WTC11 (cell line): ENCODE measurements at regions not wholly inside any gene's neighbourhood (a gene's known extent, or its start where the extent isn't known, plus 50 kb on each side); places are given as distances from the start of the nearest gene placed in this dataset.

Experiments used
- ETV6 ChIP-seq: sonication (generic); formaldehyde crosslinking; IDR thresholded peaks from 2 replicates; pipeline ENCODE4 v1.8.1; 2022; ENCODE audit warnings: mild to moderate bottlenecking, missing genetic modification reagents
- TEAD1 ChIP-seq: sonication (generic); formaldehyde crosslinking; IDR thresholded peaks from 2 replicates; pipeline ENCODE4 v1.8.0; 2022; ENCODE audit warnings: mild to moderate bottlenecking, missing genetic modification reagents
- TF ChIP-seq, protein P1 (sequence below): sonication (generic); formaldehyde crosslinking; IDR thresholded peaks from 2 replicates; pipeline ENCODE4 v1.8.1; 2023; ENCODE audit warnings: mild to moderate bottlenecking, moderate library complexity, missing genetic modification reagents

DNA sequence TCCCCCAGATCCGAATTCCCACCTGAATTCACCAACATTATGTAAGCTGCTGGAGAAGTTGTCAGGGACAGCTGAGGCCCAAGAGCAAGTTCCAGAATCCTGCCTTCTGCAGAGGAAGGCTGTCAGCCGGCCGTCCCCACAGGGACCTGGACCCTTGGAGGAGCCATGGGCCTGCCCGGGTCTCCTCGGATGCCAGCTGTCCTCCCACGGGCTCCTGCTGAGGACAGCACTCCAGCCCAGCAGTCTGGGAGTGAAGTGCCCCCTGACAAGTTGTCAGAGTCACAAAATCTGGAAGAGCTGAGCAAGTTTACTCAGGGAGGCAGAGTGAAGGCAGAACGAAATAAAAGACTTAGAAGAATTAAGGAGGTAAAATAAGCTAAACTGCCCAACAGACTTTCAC lies 192.5 kb upstream of the DAPK1 start:
- TF ChIP-seq, protein P1, sequence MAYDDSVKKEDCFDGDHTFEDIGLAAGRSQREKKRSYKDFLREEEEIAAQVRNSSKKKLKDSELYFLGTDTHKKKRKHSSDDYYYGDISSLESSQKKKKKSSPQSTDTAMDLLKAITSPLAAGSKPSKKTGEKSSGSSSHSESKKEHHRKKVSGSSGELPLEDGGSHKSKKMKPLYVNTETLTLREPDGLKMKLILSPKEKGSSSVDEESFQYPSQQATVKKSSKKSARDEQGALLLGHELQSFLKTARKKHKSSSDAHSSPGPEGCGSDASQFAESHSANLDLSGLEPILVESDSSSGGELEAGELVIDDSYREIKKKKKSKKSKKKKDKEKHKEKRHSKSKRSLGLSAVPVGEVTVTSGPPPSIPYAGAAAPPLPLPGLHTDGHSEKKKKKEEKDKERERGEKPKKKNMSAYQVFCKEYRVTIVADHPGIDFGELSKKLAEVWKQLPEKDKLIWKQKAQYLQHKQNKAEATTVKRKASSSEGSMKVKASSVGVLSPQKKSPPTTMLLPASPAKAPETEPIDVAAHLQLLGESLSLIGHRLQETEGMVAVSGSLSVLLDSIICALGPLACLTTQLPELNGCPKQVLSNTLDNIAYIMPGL (CRISPR knock-in tag), result no peak
- TF ChIP-seq ETV6 (no peak), TEAD1 (CRISPR knock-in tag) (no peak)
